GM18511 (cell line): ENCODE measurements at regions not wholly inside any gene's neighbourhood (a gene's known extent, or its start where the extent isn't known, plus 50 kb on each side); places are given as distances from the start of the nearest gene placed in this dataset.
"Not testable (repeated sequence)": the region's sequence is repeated elsewhere in the genome, so short reads cannot be mapped to it uniquely, and the experiment has no call there.

Experiments used
- ATAC-seq: cut with Tn5 transposase; IDR thresholded peaks from one replicate; pipeline ENCODE4 v1.9.1; 2021; ENCODE audit warnings: mild to moderate bottlenecking, moderate library complexity; ENCODE audit not compliant: unreplicated experiment

DNA sequence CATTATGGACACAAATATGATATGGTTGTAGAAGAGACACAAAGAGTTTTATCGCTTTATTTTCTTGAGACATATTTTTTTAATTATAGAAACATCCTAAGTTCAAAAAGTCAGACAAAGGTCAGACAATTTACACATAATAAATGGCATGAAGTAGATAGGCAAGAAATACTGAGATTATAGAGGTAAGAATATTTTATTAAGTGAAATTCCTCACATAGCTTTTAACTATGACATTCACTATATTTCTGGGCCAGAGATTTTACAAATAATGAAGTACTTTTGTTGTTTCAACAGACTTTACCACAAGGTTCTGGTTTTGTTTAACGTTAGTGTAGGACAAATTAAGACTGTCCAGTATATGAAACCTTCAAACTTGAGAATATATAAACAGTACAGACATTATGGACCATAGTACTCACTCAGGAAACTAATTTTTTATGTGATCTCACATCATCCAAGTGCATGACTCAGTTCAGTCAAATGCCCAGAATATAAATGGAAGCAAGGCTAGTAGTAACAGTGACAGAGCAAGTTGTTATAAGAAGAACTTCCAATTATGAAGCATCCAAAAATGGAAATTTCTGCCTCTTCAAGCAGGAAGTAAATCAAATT lies 394.8 kb downstream of the KCNJ2 start:
- no peak for ATAC-seq

DNA sequence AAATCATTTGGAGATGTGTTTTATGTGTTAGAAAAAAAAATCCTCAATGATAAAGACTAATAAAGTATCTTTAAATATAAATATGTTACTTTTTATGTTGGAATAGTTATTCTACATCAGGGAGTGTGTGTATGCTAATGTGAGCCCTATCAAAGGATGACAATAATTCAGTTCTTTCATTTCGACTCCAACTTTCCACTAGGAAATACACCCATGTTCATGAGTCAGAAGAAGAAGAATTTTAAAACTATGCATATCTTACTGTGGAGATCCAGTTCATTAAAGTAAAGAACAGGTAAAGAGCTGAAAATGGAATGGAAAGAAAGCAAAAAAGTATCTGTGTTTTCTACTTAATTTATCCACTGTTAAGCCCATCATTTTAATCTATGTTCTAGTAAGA lies 399.8 kb downstream of the KCNJ2 start:
- no peak for ATAC-seq

DNA sequence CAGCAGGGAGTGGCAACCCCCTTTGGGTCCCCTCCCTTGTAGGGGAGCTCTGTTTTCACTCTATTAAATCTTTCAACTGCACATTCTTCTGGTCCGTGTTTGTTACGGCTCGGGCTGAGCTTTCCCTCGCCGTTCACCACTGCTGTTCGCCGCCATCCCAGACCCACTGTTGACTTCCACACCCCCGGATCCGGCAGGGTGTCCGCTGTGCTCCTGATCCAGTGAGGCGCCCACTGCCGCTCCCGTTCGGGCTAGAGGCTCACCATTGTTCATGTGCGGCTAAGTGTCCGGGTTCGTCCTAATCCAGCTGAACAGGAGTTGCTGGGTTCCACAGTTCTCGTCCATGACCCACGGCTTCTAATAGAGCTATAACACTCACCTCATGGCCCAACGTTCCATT lies 408.1 kb downstream of the KCNJ2 start:
- no peak for ATAC-seq

DNA sequence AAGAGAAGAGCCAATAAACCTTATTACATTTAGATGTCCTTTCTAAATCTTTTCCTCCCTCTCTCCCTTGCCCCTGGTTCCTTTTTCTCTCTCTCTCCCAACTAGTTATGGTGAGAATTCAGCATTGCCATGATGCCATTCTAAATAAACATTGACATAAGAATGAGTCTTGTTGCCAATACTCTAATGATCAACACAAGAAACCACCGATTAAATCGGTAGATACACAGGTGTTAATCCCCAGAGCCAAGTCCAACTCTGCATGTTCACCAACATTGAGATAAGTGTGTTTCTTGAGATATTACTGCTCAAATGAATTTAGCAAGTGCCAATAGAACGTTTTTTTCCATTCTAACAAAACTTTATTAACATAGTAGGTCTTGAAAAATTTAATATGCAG lies 412.1 kb downstream of the KCNJ2 start:
- ATAC-seq = no peak

DNA sequence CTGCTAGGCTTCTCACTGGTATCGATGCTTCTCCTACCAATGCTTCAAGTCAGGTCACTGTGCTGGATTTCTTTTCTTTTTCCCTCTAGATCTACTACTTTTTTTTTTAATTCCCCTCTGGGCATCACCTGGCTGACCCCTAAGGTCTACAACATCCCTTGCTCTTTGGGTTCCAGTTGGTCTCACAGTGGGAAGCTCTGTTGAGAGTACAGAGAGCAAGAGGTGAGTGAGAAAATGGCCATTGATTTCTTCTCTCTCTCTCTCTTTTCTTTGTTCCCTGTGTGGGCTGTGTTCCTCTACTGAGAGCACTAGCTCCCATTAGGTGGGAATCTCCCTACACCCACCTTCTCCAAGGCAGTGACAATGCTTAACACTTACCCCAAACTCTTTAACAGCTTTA lies 413.4 kb downstream of the KCNJ2 start:
- ATAC-seq = no peak

DNA sequence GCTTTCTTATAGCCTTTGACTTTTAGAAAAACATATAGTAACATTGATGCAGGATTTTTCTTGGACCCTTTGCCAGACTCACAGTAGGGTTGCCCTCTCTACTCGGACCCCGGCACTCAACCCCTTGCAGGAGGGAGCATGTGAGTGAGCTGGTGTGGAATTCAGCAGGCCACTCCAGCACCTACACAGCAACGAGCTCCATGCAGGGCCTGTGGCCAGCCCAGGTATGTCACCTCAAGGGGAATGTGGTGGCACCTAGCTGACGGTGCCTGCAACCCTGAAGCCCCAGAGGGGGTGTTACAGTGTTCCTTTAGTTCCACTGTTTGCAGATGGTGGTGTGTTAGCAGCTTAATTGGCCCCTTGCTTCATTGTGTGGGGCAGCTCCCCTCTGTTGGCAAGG lies 414.9 kb downstream of the KCNJ2 start:
- no peak for ATAC-seq

DNA sequence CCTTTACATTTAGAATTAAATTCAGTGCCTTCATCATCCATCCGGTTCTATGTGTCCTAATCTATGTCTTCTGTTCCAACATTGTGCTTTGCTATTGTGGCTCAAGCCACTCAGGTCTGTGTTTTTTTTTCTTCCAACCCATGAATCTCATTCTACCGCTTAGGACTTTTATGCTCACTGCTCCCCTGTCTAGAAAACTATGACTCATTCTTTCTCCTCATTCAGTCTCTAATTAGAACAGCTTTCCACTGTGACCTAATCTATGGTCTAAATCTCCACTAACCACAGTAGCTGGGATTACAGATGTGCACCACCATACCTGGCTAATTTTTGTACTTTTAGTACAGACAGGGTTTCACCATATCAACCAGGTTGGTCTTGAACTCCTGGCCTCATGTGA lies 418.7 kb downstream of the KCNJ2 start:
- no peak for ATAC-seq

DNA sequence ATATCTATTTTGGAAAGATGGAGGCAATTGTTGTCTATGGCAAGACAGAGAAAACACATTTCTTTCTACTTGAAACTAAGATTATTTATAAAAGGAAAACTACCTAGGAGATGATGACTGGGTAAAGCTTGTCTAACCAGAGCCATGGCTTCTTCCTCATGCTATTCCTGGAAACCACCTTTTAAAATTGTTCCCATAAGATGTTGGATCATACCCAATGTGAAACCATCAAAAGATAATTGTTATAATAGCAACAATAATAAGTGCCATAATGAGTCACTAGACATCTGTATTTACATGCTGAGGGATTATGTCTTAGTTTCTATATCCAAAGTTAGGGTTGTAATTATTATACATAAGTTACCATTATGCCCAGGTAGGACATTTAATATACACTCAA lies 428.4 kb downstream of the KCNJ2 start:
- no peak for ATAC-seq

DNA sequence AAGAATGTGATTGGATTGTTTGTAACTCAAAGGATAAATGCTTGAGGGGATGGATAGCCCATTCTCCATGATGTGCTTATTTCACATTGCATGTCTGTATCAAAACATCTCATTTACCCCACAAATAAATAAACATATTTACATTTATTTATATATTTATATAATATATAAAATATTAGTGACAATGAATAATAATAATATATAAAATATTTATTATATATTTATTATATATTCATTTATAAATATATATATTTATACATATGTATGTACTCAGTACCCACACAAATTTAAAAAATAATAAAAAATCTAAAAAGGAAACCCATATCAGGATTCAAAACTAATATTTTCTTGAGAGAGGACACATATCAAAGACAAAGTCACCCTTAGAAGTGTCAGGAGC lies 429.9 kb downstream of the KCNJ2 start:
- no peak for ATAC-seq

DNA sequence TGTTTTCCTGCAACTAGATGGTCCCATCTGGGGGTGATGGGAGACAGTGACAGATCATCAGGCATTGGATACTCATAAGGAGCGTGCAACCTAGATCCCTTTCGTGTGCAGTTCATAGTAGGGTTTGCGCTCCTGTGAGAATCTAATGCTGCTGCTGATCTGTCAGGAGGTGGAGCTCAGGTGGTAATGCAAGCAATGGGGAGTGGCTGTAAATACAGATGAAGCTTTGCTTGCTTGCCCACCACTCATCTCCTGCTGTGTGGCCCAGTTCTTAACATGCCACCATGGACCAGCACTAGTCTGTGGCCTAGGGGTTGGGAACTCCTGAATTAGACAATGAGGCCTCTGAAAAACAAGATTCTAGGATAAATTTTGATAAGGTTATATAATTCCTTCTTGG lies 430.6 kb downstream of the KCNJ2 start:
- not testable (repeated sequence) for ATAC-seq

DNA sequence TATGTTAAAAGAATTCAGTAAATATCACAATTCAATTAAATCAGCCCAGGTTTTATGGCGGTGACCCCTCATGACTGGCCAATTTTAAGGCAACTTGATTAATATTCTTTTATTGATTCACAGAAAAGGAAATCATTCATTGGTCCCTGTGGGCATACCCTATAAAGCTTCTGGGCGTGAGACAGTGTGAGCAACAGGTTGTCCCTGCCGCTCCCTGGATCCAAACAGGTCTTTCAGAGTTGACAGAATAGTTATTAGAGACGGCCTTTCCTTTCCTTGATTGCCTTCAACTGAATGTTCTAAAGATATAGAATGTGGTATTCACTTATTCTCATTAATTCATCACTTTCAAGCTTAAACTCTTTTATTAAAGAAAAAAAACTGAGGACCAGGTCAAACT lies 433.9 kb downstream of the KCNJ2 start:
- ATAC-seq = no peak

DNA sequence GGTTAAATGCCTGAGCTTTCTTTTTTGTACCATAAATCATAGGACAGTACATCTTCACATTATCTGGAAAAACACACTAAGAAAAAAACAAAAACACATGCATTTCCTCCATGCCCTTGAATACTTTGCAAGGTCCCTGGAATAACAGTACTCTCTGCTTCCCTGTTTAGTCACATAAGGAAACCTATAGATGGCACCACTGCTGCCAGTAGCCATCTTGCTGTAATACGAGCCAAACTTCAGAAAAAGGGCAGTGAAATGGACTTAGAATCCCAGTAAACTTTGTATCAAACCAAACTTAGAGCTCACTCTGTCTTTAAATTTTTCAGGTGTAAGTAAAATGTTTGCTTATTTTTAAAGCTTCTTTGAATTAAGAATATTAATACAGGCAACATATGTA lies 435.5 kb downstream of the KCNJ2 start:
- ATAC-seq = no peak

DNA sequence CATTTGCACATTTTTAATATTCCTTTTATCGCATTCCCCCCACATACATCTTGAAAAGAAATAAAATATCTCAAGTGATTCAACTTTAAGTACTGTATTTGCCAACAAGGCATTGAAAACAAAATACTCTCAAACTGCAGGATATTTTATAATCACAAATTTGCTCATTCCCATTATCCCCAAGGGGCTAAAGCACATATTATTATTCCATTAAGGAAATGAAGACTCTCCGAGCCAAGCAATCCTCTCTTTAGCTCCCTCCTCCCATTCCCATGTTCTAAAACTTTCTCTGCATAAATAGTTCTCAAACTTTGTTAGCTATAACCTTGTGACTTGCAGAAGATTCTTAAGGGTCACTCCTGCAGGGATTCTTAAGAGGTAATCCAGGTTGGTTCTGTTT lies 436.8 kb downstream of the KCNJ2 start:
- no peak for ATAC-seq

DNA sequence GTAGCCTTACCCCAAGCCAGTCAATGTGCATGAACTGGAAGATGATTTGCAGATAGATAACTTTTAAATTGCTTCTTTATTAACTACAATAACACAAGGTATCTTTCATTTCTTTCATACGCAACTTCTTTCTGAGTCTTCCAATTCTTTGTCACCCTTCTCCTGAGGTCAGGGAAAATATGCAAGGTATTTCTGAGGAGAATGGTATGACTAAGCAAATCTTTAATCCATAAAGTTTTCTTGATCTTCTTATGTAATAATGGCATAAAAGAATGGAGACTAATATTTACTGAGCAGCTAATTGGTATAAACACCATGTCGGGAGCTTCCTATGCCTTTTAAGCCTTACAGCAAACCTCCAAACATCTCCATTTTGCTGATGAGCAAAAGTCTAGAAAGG lies 438.9 kb downstream of the KCNJ2 start:
- ATAC-seq = no peak

DNA sequence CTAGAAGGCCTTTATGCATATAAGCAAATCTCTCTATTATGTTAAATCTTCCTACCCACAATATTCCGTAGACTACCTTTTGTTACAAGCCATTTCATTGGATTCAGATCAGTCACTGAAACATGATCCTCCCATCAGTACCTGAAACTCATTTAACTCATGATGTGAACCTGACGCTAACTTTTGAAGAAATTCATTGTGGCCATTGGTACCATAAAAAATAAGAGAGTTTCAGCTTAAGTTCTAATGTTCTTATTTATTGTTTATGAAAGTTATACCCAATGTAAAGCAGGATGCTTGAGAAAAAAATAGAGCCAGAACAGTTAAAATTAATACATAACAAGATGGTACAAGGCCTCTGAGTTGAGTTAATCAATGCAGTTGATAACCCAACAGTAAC lies 439.6 kb downstream of the KCNJ2 start:
- no peak for ATAC-seq

DNA sequence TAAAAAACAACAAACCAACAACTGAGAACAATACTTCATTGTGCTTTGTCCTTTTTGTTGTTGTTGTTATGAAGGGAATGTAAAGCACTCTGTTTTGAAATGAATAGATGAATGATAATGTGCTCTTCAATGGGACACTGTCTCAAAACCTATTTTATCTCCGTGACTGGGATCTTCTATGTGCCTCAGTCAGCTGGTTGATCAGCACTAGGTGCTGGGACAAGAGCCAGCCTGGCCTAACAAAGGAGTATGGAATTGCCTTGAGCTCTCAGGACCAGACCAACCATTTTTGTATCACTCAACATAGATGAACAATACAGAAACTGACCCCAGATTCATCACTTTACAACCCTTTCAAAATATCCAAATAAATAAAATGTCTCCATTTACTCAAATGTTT lies 440.2 kb downstream of the KCNJ2 start:
- no peak for ATAC-seq

DNA sequence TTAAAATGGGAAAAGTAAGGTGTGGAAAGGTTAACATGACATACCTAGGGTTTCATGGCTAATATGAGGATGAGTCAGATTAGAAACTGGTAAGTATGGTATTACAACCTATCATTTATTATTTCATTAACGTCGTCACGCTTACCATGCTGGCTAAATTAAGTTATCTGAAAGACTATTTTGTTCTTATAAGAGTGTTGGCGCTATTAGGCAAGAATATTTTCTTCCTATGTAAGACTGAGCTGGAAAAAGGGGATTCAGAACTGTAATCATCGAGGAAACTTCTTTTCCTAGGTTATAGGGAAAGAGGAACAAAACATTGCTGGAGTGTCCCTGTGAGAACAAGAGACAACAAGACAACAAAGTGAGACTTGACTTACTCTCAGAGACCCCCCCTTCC lies 440.8 kb downstream of the KCNJ2 start:
- no peak for ATAC-seq

DNA sequence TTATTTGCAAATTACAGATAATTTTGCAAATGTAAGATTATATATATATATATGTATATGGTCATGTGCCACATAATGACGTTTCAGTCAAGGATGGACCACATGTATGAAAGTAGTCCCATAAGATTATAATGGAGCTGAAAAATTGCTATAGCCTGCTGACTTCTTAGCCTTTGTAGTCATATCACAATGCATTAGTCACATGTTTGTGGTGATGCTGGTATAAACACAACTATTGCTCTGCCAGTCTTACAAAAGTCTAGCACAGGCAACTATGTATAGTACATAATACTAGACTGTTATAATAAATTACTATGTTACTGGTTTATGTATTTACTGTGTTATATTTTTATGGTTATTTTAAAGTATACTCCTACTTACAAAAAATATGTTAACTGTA lies 444.3 kb downstream of the KCNJ2 start:
- ATAC-seq = no peak

DNA sequence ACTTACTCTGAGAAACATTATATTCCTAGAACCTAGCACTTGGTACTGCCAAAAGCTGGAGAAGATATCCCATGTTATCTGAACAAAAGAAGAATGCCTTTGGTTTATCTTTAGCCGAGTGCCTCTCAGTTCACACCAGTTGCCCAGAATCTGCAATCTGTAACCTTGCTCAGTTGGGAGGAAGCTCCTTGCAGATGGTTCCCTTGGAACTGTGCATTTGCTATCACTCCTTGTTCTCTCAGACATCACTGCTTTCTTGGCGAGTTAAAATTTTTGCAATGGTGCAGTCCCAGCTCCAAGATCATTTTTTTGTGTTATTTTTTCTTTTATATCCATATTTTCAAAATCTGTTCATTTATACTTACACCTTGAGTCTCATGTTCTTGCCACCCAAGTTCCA lies 446.5 kb downstream of the KCNJ2 start:
- ATAC-seq = no peak

DNA sequence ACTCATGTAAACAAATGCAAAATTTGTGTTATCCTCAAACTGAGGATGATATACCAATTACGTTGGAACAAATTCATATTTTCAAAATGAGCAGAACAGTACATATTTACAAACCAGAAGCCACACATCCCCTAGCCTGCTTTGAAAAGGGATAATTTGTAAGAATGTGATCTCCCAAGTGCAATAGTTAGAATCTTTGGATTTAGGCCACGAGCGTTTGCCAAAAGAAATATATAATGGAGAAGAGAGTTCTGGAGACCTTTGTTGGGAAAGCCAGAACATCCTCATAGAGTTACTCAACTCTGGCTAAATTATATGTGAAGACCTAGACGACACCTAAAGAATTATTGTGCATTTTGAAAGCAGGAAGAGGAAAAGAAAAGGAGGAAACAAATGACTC lies 449.3 kb downstream of the KCNJ2 start:
- ATAC-seq = no peak

DNA sequence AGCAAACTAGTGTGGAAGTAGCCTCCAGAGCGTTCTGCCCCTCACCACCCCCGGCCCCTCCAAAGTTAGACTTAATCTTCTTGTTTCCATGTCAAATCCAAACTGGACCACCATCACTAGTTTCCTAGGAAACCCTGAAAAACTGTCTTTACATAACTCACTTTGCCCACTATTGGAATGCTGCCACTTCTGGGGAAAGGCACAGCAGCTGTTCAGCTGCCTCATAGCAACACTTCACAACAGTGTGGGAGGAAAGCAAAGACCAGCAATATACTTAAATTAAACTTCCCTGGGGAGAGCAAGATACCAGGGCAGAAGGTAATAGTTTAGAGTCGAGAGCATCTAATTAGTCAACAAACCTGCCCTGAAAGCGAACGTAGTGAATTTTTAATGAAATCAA lies 452.2 kb downstream of the KCNJ2 start:
- ATAC-seq = no peak

DNA sequence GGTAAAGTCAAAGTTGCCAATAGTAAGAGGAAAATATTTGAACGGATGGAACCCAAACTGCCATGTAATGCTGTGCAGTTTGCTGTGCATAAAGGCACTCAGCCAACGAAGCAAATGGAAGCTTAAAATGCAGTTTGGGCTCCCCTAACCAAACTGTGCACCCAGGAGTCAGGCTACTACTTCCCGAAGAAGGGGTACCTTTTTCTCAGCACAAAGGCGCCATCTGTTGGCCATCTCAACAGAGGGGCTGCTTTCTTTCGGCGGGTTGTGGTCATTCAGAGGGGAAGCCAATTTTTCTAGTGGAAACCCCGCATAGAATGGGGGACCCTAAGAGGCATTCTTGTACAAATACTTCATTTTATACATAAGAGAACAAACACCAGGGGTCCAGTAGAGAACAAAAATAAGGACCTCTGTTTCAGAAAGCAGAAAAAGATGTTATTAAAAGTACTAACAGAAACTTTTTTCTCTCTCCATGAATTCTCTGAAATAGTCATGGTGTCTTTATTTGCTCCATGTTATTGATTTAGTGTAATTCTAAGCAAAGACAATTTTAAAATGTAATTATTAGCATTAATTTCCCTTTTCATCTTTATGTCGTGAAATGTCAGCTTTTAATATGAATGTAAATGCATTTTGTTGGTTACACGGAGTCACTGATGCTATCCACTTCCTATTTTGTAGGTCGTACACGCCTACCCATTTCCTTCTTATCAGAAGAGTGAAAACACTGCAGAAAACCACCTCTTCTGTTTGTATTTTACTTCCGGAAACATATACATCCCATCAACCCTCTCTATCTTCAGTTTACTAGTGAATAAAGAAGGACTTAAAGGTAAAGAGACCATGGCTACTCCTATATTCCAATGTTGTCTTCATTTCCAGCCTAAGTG lies 453.3 kb downstream of the KCNJ2 start:
- no peak for ATAC-seq

DNA sequence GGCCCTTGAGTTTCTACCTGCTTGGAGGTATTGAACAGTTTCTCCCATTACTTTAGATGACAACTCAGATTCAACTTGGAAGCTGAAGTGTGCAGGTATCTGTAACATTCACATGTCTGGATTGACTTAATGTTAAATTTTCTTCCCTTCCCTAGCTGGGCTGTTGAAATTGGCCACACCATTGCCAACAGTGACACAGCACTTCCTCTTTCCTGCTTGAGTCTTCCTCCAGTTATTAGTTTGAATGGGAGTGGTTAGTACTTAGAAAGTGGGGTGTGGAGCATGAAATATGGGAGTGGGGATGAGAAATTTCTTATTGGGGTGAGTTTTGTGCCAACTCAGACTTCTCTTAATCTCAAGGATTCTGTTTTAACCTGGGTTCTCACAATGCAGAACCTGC lies 454.9 kb downstream of the KCNJ2 start:
- no peak for ATAC-seq
